ENCODE measurements at regions not wholly inside any gene's neighbourhood (a gene's known extent, or its start where the extent isn't known, plus 50 kb on each side); places are given as distances from the start of the nearest gene placed in this dataset.

DNA sequence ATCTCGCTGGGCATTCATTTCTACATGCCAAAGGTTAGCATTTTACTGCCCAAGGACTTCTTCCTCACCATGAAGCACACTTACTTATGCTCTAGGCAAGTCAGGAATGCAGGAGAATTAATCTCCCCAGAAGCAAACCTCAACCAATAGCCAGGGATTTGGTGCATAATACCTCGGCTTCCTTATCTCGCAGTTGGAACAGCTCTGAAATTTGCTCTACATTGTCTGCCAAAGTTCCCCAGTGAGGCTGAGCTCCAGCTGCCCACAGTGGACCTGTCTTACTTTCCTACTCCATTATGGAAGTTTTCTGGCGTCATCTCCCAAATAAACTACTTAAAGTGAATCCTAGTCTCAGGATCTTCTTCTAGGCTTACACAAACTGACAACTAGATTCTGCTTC, 57.6 kb upstream of the PPM1J start:
- TF ChIP-seq, protein P1, sequence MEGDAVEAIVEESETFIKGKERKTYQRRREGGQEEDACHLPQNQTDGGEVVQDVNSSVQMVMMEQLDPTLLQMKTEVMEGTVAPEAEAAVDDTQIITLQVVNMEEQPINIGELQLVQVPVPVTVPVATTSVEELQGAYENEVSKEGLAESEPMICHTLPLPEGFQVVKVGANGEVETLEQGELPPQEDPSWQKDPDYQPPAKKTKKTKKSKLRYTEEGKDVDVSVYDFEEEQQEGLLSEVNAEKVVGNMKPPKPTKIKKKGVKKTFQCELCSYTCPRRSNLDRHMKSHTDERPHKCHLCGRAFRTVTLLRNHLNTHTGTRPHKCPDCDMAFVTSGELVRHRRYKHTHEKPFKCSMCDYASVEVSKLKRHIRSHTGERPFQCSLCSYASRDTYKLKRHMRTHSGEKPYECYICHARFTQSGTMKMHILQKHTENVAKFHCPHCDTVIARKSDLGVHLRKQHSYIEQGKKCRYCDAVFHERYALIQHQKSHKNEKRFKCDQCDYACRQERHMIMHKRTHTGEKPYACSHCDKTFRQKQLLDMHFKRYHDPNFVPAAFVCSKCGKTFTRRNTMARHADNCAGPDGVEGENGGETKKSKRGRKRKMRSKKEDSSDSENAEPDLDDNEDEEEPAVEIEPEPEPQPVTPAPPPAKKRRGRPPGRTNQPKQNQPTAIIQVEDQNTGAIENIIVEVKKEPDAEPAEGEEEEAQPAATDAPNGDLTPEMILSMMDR (IDR thresholded peaks at IDR 0.05): no peak
- TF ChIP-seq POLR2AphosphoS5 (IDR thresholded peaks at IDR 0.05): no peak
- TF ChIP-seq POLR2A (IDR thresholded peaks at IDR 0.05): no peak
- TF ChIP-seq EP300 (IDR thresholded peaks at IDR 0.05): no peak

Data from suprapubic skin (tissue), 4 donors.